ENCODE measurements at regions not wholly inside any gene's neighbourhood (a gene's known extent, or its start where the extent isn't known, plus 50 kb on each side); places are given as distances from the start of the nearest gene placed in this dataset.

GRCh38 chr21:25373126-25374082 lies 233.9 kb downstream of the MRPL39 start:
- 61 to 62% methylated on average over 2 of the region's 2 CpGs for WGBS, 2 donors
- DNase-seq (no peak), ATAC-seq (no peak)
- TF ChIP-seq POLR2A (IDR thresholded peaks at IDR 0.05), result no peak
- no peak for TF ChIP-seq CTCF (IDR thresholded peaks at IDR 0.05)
- intact Hi-C loops (cut with DNase I), result no loop called here
- H3K27ac ChIP-seq, result no peak overlapping the region
- no peaks in the 10 kb centered on the region for H3K27me3 ChIP-seq
- H3K4me1 ChIP-seq, result peaks cover 9% of the 10 kb centered on the region
- H3K4me3 ChIP-seq, result no peak overlapping the region
- H3K9me3 ChIP-seq, result no peaks in the 10 kb centered on the region
- no peaks in the 10 kb centered on the region for H3K36me3 ChIP-seq (replicated peaks in 1 of 2; ENCODE audit: insufficient read depth in 1 of 2, low read depth in 2 of 2)

DNA sequence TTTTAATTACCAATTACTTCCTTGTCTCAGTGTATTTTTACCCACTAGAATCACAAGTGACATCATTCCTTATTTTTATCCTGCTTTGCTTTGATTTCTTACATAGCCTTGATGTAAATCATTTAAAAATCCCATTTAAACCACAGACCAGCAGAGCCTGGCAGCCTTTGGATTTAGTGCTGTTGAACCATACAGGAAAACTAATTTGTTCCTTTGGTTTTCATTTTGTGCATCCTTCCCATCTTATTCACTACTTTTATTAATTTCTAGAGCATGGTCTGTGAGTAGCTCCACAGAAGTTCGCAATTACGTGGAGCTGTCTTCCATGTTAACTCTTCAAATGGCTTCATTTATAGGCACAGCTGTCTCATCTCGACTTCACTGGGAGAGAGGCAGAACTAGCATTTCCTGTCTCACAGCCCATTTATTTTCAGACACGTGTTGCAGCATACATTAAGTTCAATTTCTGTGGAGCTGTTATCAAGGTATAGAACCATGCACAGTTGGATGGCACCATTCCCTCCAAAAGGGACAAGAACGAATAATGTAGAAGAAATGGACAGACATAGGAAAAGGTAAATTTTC lies 235.3 kb downstream of the MRPL39 start:
- peaks cover 11% of the 10 kb centered on the region for H3K4me1 ChIP-seq
- DNase-seq, result no peak
- no peaks in the 10 kb centered on the region for H3K36me3 ChIP-seq (replicated peaks in 1 of 2; ENCODE audit: insufficient read depth in 1 of 2, low read depth in 2 of 2)
- TF ChIP-seq POLR2A (IDR thresholded peaks at IDR 0.05), result no peak
- no peak for TF ChIP-seq CTCF (IDR thresholded peaks at IDR 0.05)
- ATAC-seq, result no peak
- intact Hi-C loops (cut with DNase I), result no loop called here
- WGBS, 2 donors, result 42 to 50% methylated on average over 5 of the region's 5 CpGs
- H3K27ac ChIP-seq, result no peak overlapping the region
- H3K27me3 ChIP-seq, result no peaks in the 10 kb centered on the region
- no peak overlapping the region for H3K4me3 ChIP-seq
- no peaks in the 10 kb centered on the region for H3K9me3 ChIP-seq

DNA sequence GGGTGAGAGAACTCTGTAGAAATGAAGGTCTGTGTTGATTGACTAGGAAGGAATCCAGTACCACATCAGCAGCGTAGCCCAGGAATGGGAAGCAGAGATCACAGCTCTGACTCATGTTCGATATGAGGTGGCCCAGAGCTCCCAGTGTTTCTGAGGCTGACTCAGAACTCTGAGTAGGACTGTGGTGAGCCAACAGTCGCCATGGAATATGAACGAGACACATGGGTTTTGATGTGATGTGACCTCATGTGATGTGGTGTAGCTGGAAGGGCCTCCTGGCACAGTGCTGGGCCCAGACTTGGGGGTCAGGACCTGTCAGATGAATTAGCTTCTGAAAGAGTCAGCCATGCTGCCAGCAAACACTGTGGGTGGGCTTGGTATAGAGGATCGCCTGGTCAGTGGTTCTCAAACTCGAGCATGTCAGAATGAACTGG lies 237.0 kb downstream of the MRPL39 start:
- Histone ChIP-seq H3K27me3 (no peaks in the 10 kb centered on the region), H3K4me1 (peaks cover 11% of the 10 kb centered on the region), H3K9me3 (no peaks in the 10 kb centered on the region), H3K27ac (peak overlapping the region; percentile 43 to 85 (median 72)), H3K36me3 (replicated peaks in 1 of 2; ENCODE audit: insufficient read depth in 1 of 2, low read depth in 2 of 2) (no peaks in the 10 kb centered on the region), H3K4me3 (no peak overlapping the region)
- ATAC-seq, result peak; percentile 85
- intact Hi-C loops (cut with DNase I), result no loop called here
- WGBS, 2 donors, result 49 to 54% methylated on average over 6 of the region's 6 CpGs
- peak; percentile 26 to 61 (median 44) for DNase-seq
- no peak for TF ChIP-seq CTCF (IDR thresholded peaks at IDR 0.05)
- peak in 1 of 3 donors; percentile 14 for TF ChIP-seq POLR2A (IDR thresholded peaks at IDR 0.05)

GRCh38 chr21:25369524-25370300 lies 237.6 kb downstream of the MRPL39 start:
- no peak overlapping the region for H3K4me3 ChIP-seq
- peaks cover 11% of the 10 kb centered on the region for H3K4me1 ChIP-seq
- 36 to 37% methylated on average over 4 of the region's 4 CpGs for WGBS, 2 donors
- H3K27ac ChIP-seq, result peak overlapping the region in 3 of 4 donors; percentile 43 to 85 (median 74)
- no peaks in the 10 kb centered on the region for H3K9me3 ChIP-seq
- intact Hi-C loops (cut with DNase I), result no loop called here
- ATAC-seq (peak; percentile 78), DNase-seq (peak in 1 of 4 donors; percentile 24)
- H3K27me3 ChIP-seq, result no peaks in the 10 kb centered on the region
- no peaks in the 10 kb centered on the region for H3K36me3 ChIP-seq (replicated peaks in 1 of 2; ENCODE audit: insufficient read depth in 1 of 2, low read depth in 2 of 2)
- no peak for TF ChIP-seq CTCF (IDR thresholded peaks at IDR 0.05)
- peak in 1 of 3 donors; percentile 2 for TF ChIP-seq POLR2A (IDR thresholded peaks at IDR 0.05)

All from body of pancreas (tissue), 4 donors.